ENCODE measurements at regions not wholly inside any gene's neighbourhood (a gene's known extent, or its start where the extent isn't known, plus 50 kb on each side); places are given as distances from the start of the nearest gene placed in this dataset.

DNA sequence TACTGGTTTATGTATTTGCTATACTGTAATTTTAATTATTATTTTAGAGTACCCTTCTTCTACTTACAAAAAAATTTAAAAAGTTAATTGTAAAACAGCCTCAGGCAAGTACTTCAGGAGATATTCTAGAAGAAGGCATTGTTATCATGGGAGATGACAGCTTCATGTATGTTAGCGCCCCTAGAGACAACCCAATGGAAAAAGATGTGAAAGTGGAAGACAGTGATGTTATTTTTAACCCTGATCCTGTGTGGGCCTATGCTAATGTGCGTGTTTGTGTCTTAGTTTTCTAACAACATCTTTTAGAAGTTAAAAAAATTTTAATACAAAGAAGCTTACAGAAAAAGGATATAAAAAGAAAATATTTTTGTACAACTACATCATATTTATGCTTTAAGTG lies 205.0 kb downstream of the FAM76B start:
- no CpG with 5 or more reads among the region's 2 CpGs for WGBS (ENCODE audit: extremely low coverage, insufficient read length, low lambda C conversion rate)
- Histone ChIP-seq H3K79me2 (ENCODE audit: insufficient read depth, low read length) (no peaks in the 10 kb centered on the region), H4K5ac (ENCODE audit: insufficient read length, low read depth, low read length) (no peak overlapping the region), H3K27ac (ENCODE audit: insufficient read length, low read depth, low read length) (no peak overlapping the region), H3K23me2 (ENCODE audit: insufficient read length, low read depth, low read length, poor library complexity, severe bottlenecking) (no peaks in the 10 kb centered on the region), H4K91ac (ENCODE audit: insufficient read length, low read depth, low read length) (no peak overlapping the region), H2BK15ac (ENCODE audit: low read depth, low read length) (no peak overlapping the region), H3K23ac (ENCODE audit: insufficient read length, low read depth, low read length) (no peak overlapping the region), H3K56ac (ENCODE audit: insufficient read length, low read depth, low read length) (no peak overlapping the region), H2AK5ac (ENCODE audit: insufficient read length, low read length) (no peak overlapping the region), H3K4me1 (ENCODE audit: insufficient read depth, low read length) (no peaks in the 10 kb centered on the region), H2AFZ (ENCODE audit: low read length) (no peak overlapping the region), H3K4me2 (ENCODE audit: insufficient read depth, insufficient read length, low read length) (no peak overlapping the region), H4K20me1 (ENCODE audit: control insufficient read depth, insufficient read depth, insufficient read length) (no peaks in the 10 kb centered on the region), H2BK120ac (ENCODE audit: low read depth, low read length, poor library complexity, severe bottlenecking) (no peak overlapping the region), H3K79me1 (ENCODE audit: insufficient read depth, low read depth, low read length, poor library complexity, severe bottlenecking) (no peaks in the 10 kb centered on the region), H3K9ac (ENCODE audit: extremely low read depth, insufficient read length, low read length) (no peak overlapping the region), H2BK5ac (ENCODE audit: insufficient read length, low read length) (no peak overlapping the region), H3K27me3 (ENCODE audit: insufficient read depth, low read length) (no peaks in the 10 kb centered on the region), H2BK12ac (ENCODE audit: insufficient read length, low read depth, low read length) (no peak overlapping the region), H3K18ac (ENCODE audit: insufficient read length, low read depth, low read length) (no peak overlapping the region), H4K8ac (replicated peaks; ENCODE audit: insufficient read length, low read depth, low read length) (no peak overlapping the region), H3T11ph (ENCODE audit: low read length) (no peak overlapping the region), H2BK20ac (ENCODE audit: low read depth, low read length, poor library complexity, severe bottlenecking) (no peak overlapping the region), H3K4ac (ENCODE audit: low read depth, low read length) (no peak overlapping the region), H3K14ac (ENCODE audit: insufficient read depth, low read length) (no peak overlapping the region), H3K9me3 (ENCODE audit: control insufficient read depth, low read depth, low read length) (no peaks in the 10 kb centered on the region)
- H3K27me3 Mint-ChIP-seq (ENCODE audit: low read depth), result no peaks in the 10 kb centered on the region
- H3K36me3 Mint-ChIP-seq (ENCODE audit: insufficient read depth in 1 of 3, low read depth in 3 of 3), result no peaks in the 10 kb centered on the region
- peaks cover 4% of the 10 kb centered on the region in 2 experiments for H3K4me1 Mint-ChIP-seq
- no peak overlapping the region for H3K4me3 Mint-ChIP-seq
- DNase-seq, result no peak
- no peaks in the 10 kb centered on the region for H3K9me3 Mint-ChIP-seq
- no peak overlapping the region for H3K27ac Mint-ChIP-seq
- TF ChIP-seq, protein P1, sequence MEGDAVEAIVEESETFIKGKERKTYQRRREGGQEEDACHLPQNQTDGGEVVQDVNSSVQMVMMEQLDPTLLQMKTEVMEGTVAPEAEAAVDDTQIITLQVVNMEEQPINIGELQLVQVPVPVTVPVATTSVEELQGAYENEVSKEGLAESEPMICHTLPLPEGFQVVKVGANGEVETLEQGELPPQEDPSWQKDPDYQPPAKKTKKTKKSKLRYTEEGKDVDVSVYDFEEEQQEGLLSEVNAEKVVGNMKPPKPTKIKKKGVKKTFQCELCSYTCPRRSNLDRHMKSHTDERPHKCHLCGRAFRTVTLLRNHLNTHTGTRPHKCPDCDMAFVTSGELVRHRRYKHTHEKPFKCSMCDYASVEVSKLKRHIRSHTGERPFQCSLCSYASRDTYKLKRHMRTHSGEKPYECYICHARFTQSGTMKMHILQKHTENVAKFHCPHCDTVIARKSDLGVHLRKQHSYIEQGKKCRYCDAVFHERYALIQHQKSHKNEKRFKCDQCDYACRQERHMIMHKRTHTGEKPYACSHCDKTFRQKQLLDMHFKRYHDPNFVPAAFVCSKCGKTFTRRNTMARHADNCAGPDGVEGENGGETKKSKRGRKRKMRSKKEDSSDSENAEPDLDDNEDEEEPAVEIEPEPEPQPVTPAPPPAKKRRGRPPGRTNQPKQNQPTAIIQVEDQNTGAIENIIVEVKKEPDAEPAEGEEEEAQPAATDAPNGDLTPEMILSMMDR (conservative IDR thresholded peaks at IDR 0.05), result peak; percentile 43; the same call in 2 of the 3 replicates
